Astrocyte (in vitro differentiated cells and primary cell): ENCODE measurements at regions not wholly inside any gene's neighbourhood (a gene's known extent, or its start where the extent isn't known, plus 50 kb on each side); places are given as distances from the start of the nearest gene placed in this dataset.

Source experiments
- DNase-seq: peaks from one replicate; pipeline ENCODE4 v3.0.0-alpha.2; 2010; ENCODE audit warnings: low read depth
- FAIRE-seq: peaks from 2 replicates; lab custom pipeline; 2011; peaks lifted over from hg19 to GRCh38; lab: Jason Lieb, UNC
- H2AFZ ChIP-seq: 2 replicates; pipeline ENCODE4 v1.6.0; 2012; ENCODE audit warnings: low read depth, low read length, inconsistent platforms
- H3K27ac ChIP-seq: 2 replicates; pipeline ENCODE4 v1.5.1; 2011; ENCODE audit warnings: low read depth, low read length, inconsistent platforms
- H3K27me3 ChIP-seq: 2 replicates; pipeline ENCODE4 v1.6.0; 2011; ENCODE audit warnings: low read length, inconsistent platforms; ENCODE audit not compliant: insufficient read depth
- H3K36me3 ChIP-seq: 2 replicates; pipeline ENCODE4 v1.5.1; 2011; ENCODE audit warnings: low read length, inconsistent platforms; ENCODE audit not compliant: insufficient read depth
- H3K4me1 ChIP-seq: 2 replicates; pipeline ENCODE4 v1.5.1; 2011; ENCODE audit warnings: low read length, inconsistent platforms; ENCODE audit not compliant: insufficient read depth
- H3K4me2 ChIP-seq: 2 replicates; pipeline ENCODE4 v1.6.0; 2012; ENCODE audit warnings: low read length, inconsistent platforms
- H3K4me3 ChIP-seq: 2 replicates; pipeline ENCODE4 v1.5.1; 2011; ENCODE audit warnings: low read depth, mild to moderate bottlenecking, low read length, inconsistent platforms; ENCODE audit not compliant: insufficient read depth
- H3K79me2 ChIP-seq: 2 replicates; pipeline ENCODE4 v1.6.0; 2012; ENCODE audit warnings: mild to moderate bottlenecking, low read length, inconsistent platforms; ENCODE audit not compliant: insufficient read depth
- H3K9ac ChIP-seq: 2 replicates; pipeline ENCODE4 v1.6.0; 2012; ENCODE audit warnings: mild to moderate bottlenecking, low read length, inconsistent platforms
- H3K9me3 ChIP-seq: 2 replicates; pipeline ENCODE4 v1.5.1; 2012; ENCODE audit warnings: low read depth, mild to moderate bottlenecking, low read length, inconsistent platforms; ENCODE audit not compliant: insufficient read depth
- H4K20me1 ChIP-seq: 2 replicates; pipeline ENCODE4 v1.6.0; 2012; ENCODE audit warnings: low read length, inconsistent platforms; ENCODE audit not compliant: insufficient read depth
- H3K27ac Mint-ChIP-seq: one replicate; pipeline ENCODE4 v1.8.0; 2021; ENCODE audit warnings: mild to moderate bottlenecking, mixed read lengths; ENCODE audit not compliant: unreplicated experiment
- H3K27me3 Mint-ChIP-seq: one replicate; pipeline ENCODE4 v1.8.0; 2021; ENCODE audit warnings: low read depth, mixed read lengths; ENCODE audit not compliant: unreplicated experiment
- H3K36me3 Mint-ChIP-seq: one replicate; pipeline ENCODE4 v1.8.0; 2021; ENCODE audit warnings: low read depth, mixed read lengths; ENCODE audit not compliant: unreplicated experiment
- H3K4me1 Mint-ChIP-seq: one replicate; pipeline ENCODE4 v1.8.0; 2021; ENCODE audit warnings: low read depth, mixed read lengths; ENCODE audit not compliant: unreplicated experiment
- H3K4me3 Mint-ChIP-seq: one replicate; pipeline ENCODE4 v1.8.0; 2021; ENCODE audit warnings: mild to moderate bottlenecking, moderate library complexity, mixed read lengths; ENCODE audit not compliant: unreplicated experiment
- H3K9me3 Mint-ChIP-seq: one replicate; pipeline ENCODE4 v1.8.0; 2021; ENCODE audit warnings: mild to moderate bottlenecking, mixed read lengths; ENCODE audit not compliant: unreplicated experiment
- CTCF ChIP-seq: IDR thresholded peaks from 2 replicates; pipeline ENCODE4 v1.5.1; 2011; ENCODE audit warnings: low read depth, mild to moderate bottlenecking, inconsistent platforms, low read length, moderate library complexity; ENCODE audit not compliant: insufficient read depth
- EZH2 ChIP-seq: IDR thresholded peaks from 2 replicates; pipeline ENCODE4 v1.6.1; 2012; ENCODE audit warnings: mild to moderate bottlenecking, low read length, inconsistent platforms; ENCODE audit not compliant: insufficient read depth

DNA sequence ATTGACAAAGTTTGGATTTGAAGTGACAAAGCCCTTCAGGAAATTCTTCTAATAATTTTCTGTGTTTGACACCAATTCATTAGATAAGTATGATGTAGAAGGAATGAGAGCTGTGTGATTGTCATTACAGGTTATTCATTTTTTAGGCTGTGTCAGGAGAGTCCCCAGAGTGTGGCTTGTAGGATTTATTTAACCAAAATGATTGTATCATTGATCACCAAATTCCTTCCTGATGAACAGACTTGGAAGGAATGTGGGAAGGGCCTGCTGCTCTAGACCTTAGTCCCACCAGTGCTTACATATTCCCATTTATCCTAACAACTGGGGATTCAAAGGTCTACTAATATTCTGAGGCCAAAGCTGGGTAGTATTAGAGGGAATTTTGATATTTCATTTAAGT is 383.3 kb upstream of the KAZN start:
- FAIRE-seq (no peak), DNase-seq (peak; percentile 55)
- Histone ChIP-seq H3K79me2 (no peaks in the 10 kb centered on the region), H3K36me3 (no peaks in the 10 kb centered on the region), H3K4me3 (no peak overlapping the region), H3K27me3 (no peaks in the 10 kb centered on the region), H2AFZ (no peak overlapping the region), H3K4me1 (no peaks in the 10 kb centered on the region), H3K27ac (no peak overlapping the region), H3K9me3 (no peaks in the 10 kb centered on the region), H3K9ac (no peak overlapping the region), H3K4me2 (no peak overlapping the region), H4K20me1 (no peaks in the 10 kb centered on the region)
- TF ChIP-seq CTCF (no peak), EZH2 (no peak)
- Mint-ChIP-seq H3K27ac (peak overlapping the region; percentile 0), H3K36me3 (no peaks in the 10 kb centered on the region), H3K9me3 (peaks cover 5% of the 10 kb centered on the region), H3K27me3 (no peaks in the 10 kb centered on the region), H3K4me1 (peaks cover 4% of the 10 kb centered on the region), H3K4me3 (no peak overlapping the region)

DNA sequence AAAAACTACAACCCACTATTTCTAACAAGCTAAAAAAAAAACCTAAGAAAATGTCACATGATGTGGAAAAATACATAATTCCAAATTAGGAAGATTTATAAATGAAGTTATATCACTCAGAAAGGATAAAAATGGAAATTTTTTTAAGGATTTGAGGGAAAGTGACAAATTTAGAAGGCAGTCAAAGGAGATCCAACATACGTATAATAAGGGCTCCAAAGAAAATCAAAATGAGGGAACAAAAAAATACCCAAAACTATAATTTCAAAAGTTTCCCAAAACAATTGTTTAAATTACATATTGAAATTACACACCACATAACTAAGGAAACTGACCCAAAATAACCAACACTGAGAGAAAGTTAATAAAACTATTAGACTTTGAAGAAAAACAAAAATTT is 381.1 kb upstream of the KAZN start:
- no peaks in the 10 kb centered on the region for H3K9me3 ChIP-seq
- H3K4me1 ChIP-seq = no peaks in the 10 kb centered on the region
- H3K9ac ChIP-seq = no peak overlapping the region
- FAIRE-seq (no peak), DNase-seq (no peak)
- no peak overlapping the region for H2AFZ ChIP-seq
- no peaks in the 10 kb centered on the region for H4K20me1 ChIP-seq
- H3K27ac ChIP-seq = no peak overlapping the region
- Mint-ChIP-seq H3K27me3 (no peaks in the 10 kb centered on the region), H3K4me3 (no peak overlapping the region), H3K9me3 (peaks cover 5% of the 10 kb centered on the region), H3K4me1 (peaks cover 4% of the 10 kb centered on the region), H3K27ac (no peak overlapping the region), H3K36me3 (no peaks in the 10 kb centered on the region)
- no peaks in the 10 kb centered on the region for H3K79me2 ChIP-seq
- no peaks in the 10 kb centered on the region for H3K27me3 ChIP-seq
- TF ChIP-seq CTCF = no peak
- no peak for TF ChIP-seq EZH2
- no peak overlapping the region for H3K4me2 ChIP-seq
- H3K36me3 ChIP-seq = no peaks in the 10 kb centered on the region
- no peak overlapping the region for H3K4me3 ChIP-seq

DNA sequence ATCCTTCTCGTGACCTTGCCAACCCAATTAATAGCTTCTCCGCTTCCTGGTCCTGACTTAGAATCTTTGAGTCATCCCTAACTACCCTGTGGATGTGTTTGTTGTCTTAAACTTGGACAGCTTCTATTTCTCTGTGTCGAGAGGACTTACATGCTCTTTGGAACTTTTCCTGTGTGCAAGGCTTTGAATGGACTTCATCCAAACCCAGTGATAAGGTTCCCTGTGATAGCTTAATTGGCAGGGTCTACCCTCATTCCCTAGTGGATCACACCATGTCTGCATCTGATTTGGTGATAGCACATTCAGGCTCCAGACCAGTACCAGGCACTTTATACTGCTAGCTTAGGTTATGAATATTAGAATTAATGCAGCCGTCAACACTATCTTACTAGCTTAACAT is 378.2 kb upstream of the KAZN start:
- no peak overlapping the region for H3K4me2 ChIP-seq
- no peaks in the 10 kb centered on the region for H3K9me3 ChIP-seq
- H3K4me1 Mint-ChIP-seq = no peaks in the 10 kb centered on the region
- no peak overlapping the region for H3K4me3 ChIP-seq
- H3K27me3 ChIP-seq = no peaks in the 10 kb centered on the region
- no peak for FAIRE-seq
- peak; percentile 1 for DNase-seq
- no peaks in the 10 kb centered on the region for H3K36me3 ChIP-seq
- no peaks in the 10 kb centered on the region for H3K36me3 Mint-ChIP-seq
- H3K27ac Mint-ChIP-seq = no peak overlapping the region
- H3K9ac ChIP-seq = no peak overlapping the region
- H4K20me1 ChIP-seq = no peaks in the 10 kb centered on the region
- no peak overlapping the region for H3K27ac ChIP-seq
- H2AFZ ChIP-seq = no peak overlapping the region
- H3K4me1 ChIP-seq = no peaks in the 10 kb centered on the region
- no peak overlapping the region for H3K4me3 Mint-ChIP-seq
- no peaks in the 10 kb centered on the region for H3K27me3 Mint-ChIP-seq
- TF ChIP-seq EZH2 (no peak), CTCF (no peak)
- no peaks in the 10 kb centered on the region for H3K79me2 ChIP-seq
- H3K9me3 Mint-ChIP-seq = peaks cover 8% of the 10 kb centered on the region
